ENCODE measurements at regions not wholly inside any gene's neighbourhood (a gene's known extent, or its start where the extent isn't known, plus 50 kb on each side); places are given as distances from the start of the nearest gene placed in this dataset.
"Not testable (repeated sequence)": the region's sequence is repeated elsewhere in the genome, so short reads cannot be mapped to it uniquely, and the experiment has no call there.

- DNase-seq = not testable (repeated sequence)
Observed at GRCh38 chr3:124651416-124651815, 78.8 kb upstream of the UMPS start.

GRCh38 chr3:124652009-124652408 is 78.2 kb upstream of the UMPS start:
- no peak for DNase-seq

- no peak for DNase-seq
Observed at GRCh38 chr3:124653071-124653796, 77.0 kb upstream of the UMPS start.

GRCh38 chr3:124653797-124654469 is 76.3 kb upstream of the UMPS start:
- no peak for DNase-seq

GRCh38 chr3:124654470-124654845 is 75.8 kb upstream of the UMPS start:
- DNase-seq = no peak

- no peak for DNase-seq
Observed at GRCh38 chr3:124656531-124656930, 73.7 kb upstream of the UMPS start.

- no peak for DNase-seq
Observed at GRCh38 chr3:124657138-124657537, 73.1 kb upstream of the UMPS start.

GRCh38 chr3:124658270-124658669 is 72.0 kb upstream of the UMPS start:
- DNase-seq = no peak

- no peak for DNase-seq
Observed at GRCh38 chr3:124659175-124659574, 71.1 kb upstream of the UMPS start.

- DNase-seq = no peak
Observed at GRCh38 chr3:124660599-124660998, 69.7 kb upstream of the UMPS start.

- no peak for DNase-seq
Observed at GRCh38 chr3:124663690-124664089, 66.6 kb upstream of the UMPS start.

- DNase-seq = no peak
Observed at GRCh38 chr3:124664804-124665203, 65.4 kb upstream of the UMPS start.

- no peak for DNase-seq
Observed at GRCh38 chr3:124666067-124666466, 64.2 kb upstream of the UMPS start.

GRCh38 chr3:124669470-124669869 is 60.8 kb upstream of the UMPS start:
- no peak for DNase-seq

- DNase-seq = no peak
Observed at GRCh38 chr3:124671106-124671505, 59.1 kb upstream of the UMPS start.

- no peak for DNase-seq
Observed at GRCh38 chr3:124674336-124674735, 55.9 kb upstream of the UMPS start.

- no peak for DNase-seq
Observed at GRCh38 chr3:124676236-124676635, 54.0 kb upstream of the UMPS start.

- no peak for DNase-seq
Observed at GRCh38 chr3:124679048-124679638, 51.1 kb upstream of the UMPS start.
